WI38 (cell line): ENCODE measurements at regions not wholly inside any gene's neighbourhood (a gene's known extent, or its start where the extent isn't known, plus 50 kb on each side); places are given as distances from the start of the nearest gene placed in this dataset.

Experiments used
- H3K4me3 ChIP-seq: 2 replicates; pipeline ENCODE4 v1.5.1; 2011; ENCODE audit warnings: low read depth, mild to moderate bottlenecking, control low read depth, low read length
- CTCF ChIP-seq: IDR thresholded peaks from 2 replicates; pipeline ENCODE4 v1.5.1; 2012; ENCODE audit warnings: low read depth, mild to moderate bottlenecking, control low read depth, low read length

DNA sequence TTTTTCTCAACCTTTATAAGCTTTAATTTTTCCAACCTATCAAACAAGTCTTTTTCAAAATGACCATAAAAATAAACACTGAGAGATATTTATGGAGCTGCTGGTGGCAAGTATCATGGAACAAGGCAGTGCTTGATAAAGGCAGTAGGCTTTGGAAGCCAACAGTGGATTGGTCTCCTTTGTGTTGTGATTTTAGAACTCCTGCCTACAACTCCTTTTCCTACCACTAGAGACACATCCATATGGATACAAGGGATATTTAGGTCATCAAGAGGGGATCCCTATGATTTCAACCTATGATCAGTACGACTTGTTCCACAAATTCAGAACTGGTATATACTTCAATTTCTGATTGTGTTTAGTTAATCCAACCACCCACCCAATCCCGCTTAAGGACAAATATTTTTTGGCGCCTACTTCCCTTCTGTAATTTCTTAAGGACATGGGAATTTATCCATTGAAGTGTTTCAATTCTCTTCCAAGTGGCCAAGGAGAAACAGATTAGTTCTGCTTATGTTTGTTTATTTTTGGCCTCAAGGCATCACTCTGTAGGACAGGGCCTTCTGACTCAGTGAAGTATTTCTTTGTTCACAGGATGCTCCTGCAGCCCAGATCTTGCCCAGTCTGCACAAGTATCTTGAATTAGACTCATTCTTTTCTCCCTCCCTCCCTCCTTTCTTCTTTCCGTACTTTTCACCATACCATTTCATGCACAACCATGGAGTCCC, 2119.6 kb upstream of the PIK3C3 start:
- no peak for TF ChIP-seq CTCF
- no peak overlapping the region for H3K4me3 ChIP-seq

- no peak overlapping the region for H3K4me3 ChIP-seq
- TF ChIP-seq CTCF: no peak
These were observed 2120.4 kb upstream of the PIK3C3 start for GRCh38 chr18:39834636-39835035.

- no peak overlapping the region for H3K4me3 ChIP-seq
- no peak for TF ChIP-seq CTCF
These were observed 2129.4 kb upstream of the PIK3C3 start for GRCh38 chr18:39825485-39826150.

DNA sequence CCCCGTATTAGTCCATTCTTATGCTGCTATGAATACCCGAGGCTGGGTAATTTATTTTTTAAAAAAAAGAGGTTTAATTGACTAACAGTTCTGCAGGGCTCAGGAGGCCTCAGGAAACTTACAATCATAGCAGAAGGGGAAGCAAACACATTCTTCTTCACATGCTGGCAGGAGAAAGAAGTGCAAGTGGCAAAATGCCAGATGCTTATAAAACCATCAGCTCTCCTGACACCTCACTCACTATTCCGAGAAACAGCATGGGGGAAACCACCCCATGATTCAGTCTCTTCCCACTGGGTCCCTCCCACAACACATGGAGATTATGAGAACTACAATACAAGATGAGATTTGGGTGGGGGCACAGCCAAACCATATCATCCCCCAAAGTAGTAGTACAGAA, 2148.5 kb upstream of the PIK3C3 start:
- no peak for TF ChIP-seq CTCF

DNA sequence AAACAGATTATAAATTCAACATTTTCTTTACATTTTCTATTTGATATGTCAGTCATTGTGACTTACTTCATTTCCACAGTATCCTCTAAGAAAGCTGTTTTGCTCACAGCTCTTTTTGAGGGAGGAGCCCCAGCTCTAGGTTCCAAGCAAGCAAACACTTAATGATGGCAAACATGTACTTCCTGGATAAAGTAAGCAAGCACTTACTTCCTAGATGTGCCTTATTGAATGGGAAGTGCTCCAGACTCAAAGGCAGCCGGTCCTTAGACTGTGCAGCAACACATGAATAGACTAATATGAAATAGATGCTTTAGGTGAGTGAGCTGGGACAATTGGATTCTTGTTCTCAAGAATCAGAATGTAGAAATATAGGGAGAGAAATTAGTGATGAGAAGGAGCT, 2149.8 kb upstream of the PIK3C3 start:
- H3K4me3 ChIP-seq: no peak overlapping the region
- no peak for TF ChIP-seq CTCF

More for the DNA sequence above, 2148.5 kb upstream of the PIK3C3 start:
- no peak overlapping the region for H3K4me3 ChIP-seq

GRCh38 chr18:39802648-39803229, 2152.3 kb upstream of the PIK3C3 start:
- no peak for TF ChIP-seq CTCF
- H3K4me3 ChIP-seq: no peak overlapping the region

GRCh38 chr18:39801848-39802247, 2153.2 kb upstream of the PIK3C3 start:
- H3K4me3 ChIP-seq: no peak overlapping the region
- TF ChIP-seq CTCF: no peak
